BE2C (cell line): ENCODE measurements at regions not wholly inside any gene's neighbourhood (a gene's known extent, or its start where the extent isn't known, plus 50 kb on each side); places are given as distances from the start of the nearest gene placed in this dataset.

Experiments
- DNase-seq: peaks from one replicate; pipeline ENCODE4 v3.0.0-alpha.2; 2020
- H3K27me3 ChIP-seq: fragments of 250-450 bp; sonication (Bioruptor Pico); 2 replicates; pipeline ENCODE4 v1.5.1; 2020; ENCODE audit warnings: mild to moderate bottlenecking
- H3K36me3 ChIP-seq: fragments of 250-450 bp; sonication (Bioruptor Pico); 2 replicates; pipeline ENCODE4 v1.5.1; 2020; ENCODE audit warnings: mild to moderate bottlenecking
- H3K4me1 ChIP-seq: fragments of 250-450 bp; sonication (Bioruptor Pico); 2 replicates; pipeline ENCODE4 v1.5.1; 2020
- H3K4me3 ChIP-seq: 2 replicates; pipeline ENCODE4 v1.5.1; 2011; ENCODE audit warnings: low read depth, low read length
- H3K9me3 ChIP-seq: fragments of 250-450 bp; sonication (Bioruptor Pico); 2 replicates; pipeline ENCODE4 v1.5.1; 2020
- CTCF ChIP-seq: IDR thresholded peaks from 2 replicates; pipeline ENCODE4 v1.5.1; 2012; ENCODE audit warnings: mild to moderate bottlenecking, low read depth, low read length

- H3K27me3 ChIP-seq: 0 out of 2 replicates have a peak, but pooled peaks cover 5% of the 10 kb centered on the region
- H3K4me1 ChIP-seq: no peaks in the 10 kb centered on the region
Observed at GRCh38 chr6:91023529-91023928, 436.7 kb upstream of the MAP3K7 start.

GRCh38 chr6:91020744-91021143, 433.9 kb upstream of the MAP3K7 start:
- DNase-seq: no peak
- Histone ChIP-seq H3K4me1 (no peaks in the 10 kb centered on the region), H3K4me3 (no peak overlapping the region), H3K36me3 (no peaks in the 10 kb centered on the region), H3K9me3 (no peaks in the 10 kb centered on the region; the same call in 1 of the 2 replicates), H3K27me3 (no peaks in the 10 kb centered on the region; the same call in 1 of the 2 replicates)
- no peak for TF ChIP-seq CTCF

More at GRCh38 chr6:91023529-91023928, 436.7 kb upstream of the MAP3K7 start:
- Histone ChIP-seq H3K36me3 (no peaks in the 10 kb centered on the region), H3K9me3 (no peaks in the 10 kb centered on the region; the same call in 1 of the 2 replicates), H3K4me3 (no peak overlapping the region)
- DNase-seq: no peak
- TF ChIP-seq CTCF: no peak

GRCh38 chr6:91018586-91018985, 431.7 kb upstream of the MAP3K7 start:
- TF ChIP-seq CTCF: no peak
- no peaks in the 10 kb centered on the region for H3K4me1 ChIP-seq
- H3K9me3 ChIP-seq: no peaks in the 10 kb centered on the region; the same call in 1 of the 2 replicates
- no peaks in the 10 kb centered on the region; the same call in 1 of the 2 replicates for H3K27me3 ChIP-seq
- no peak overlapping the region for H3K4me3 ChIP-seq
- H3K36me3 ChIP-seq: no peaks in the 10 kb centered on the region
- no peak for DNase-seq

GRCh38 chr6:91013511-91013910, 426.6 kb upstream of the MAP3K7 start:
- no peak for DNase-seq
- no peak for TF ChIP-seq CTCF
- H3K4me3 ChIP-seq: no peak overlapping the region

GRCh38 chr6:90997076-90997475, 410.2 kb upstream of the MAP3K7 start:
- no peaks in the 10 kb centered on the region for H3K27me3 ChIP-seq
- no peaks in the 10 kb centered on the region for H3K9me3 ChIP-seq
- no peak for DNase-seq
- no peaks in the 10 kb centered on the region for H3K4me1 ChIP-seq
- no peak overlapping the region for H3K4me3 ChIP-seq
- no peak for TF ChIP-seq CTCF
- no peaks in the 10 kb centered on the region for H3K36me3 ChIP-seq

More at GRCh38 chr6:91013511-91013910, 426.6 kb upstream of the MAP3K7 start:
- no peaks in the 10 kb centered on the region for H3K36me3 ChIP-seq
- no peaks in the 10 kb centered on the region for H3K9me3 ChIP-seq
- no peaks in the 10 kb centered on the region; the same call in 1 of the 2 replicates for H3K27me3 ChIP-seq
- H3K4me1 ChIP-seq: no peaks in the 10 kb centered on the region

- no peak for DNase-seq
- no peaks in the 10 kb centered on the region for H3K36me3 ChIP-seq
- H3K27me3 ChIP-seq: no peaks in the 10 kb centered on the region
- no peak overlapping the region for H3K4me3 ChIP-seq
- no peaks in the 10 kb centered on the region for H3K4me1 ChIP-seq
- H3K9me3 ChIP-seq: no peaks in the 10 kb centered on the region
- TF ChIP-seq CTCF: no peak
Observed at GRCh38 chr6:90993770-90994169, 406.9 kb upstream of the MAP3K7 start.
